ENCODE measurements at regions not wholly inside any gene's neighbourhood (a gene's known extent, or its start where the extent isn't known, plus 50 kb on each side); places are given as distances from the start of the nearest gene placed in this dataset.

DNA sequence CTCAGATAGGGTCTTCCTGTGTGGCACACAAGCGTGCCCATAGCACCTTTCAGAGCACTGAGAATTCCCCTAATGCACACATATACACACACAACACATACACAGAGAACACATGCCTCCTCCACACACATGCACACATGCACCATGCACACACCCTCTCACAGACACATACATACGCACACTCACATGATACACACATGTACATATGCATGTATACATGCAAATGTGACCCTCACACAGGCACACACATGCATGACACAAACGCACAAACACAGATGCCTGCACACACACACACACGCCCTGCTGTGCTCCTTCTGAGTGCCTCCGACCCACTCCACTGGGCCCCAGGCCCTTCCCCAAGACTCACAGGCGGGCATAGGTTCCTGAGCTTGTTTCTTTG, 251.0 kb downstream of the PTPRU start:
- Histone ChIP-seq H3K9me1 (ENCODE audit: control insufficient read depth, extremely low read depth, insufficient read depth, low read length) (no peaks in the 10 kb centered on the region), H3K4me1 (ENCODE audit: control insufficient read depth, extremely low read depth, insufficient read depth, low read length) (no peaks in the 10 kb centered on the region), H3K4me3 (ENCODE audit: control insufficient read depth in 2 of 3, extremely low read depth in 1 of 3, insufficient read depth in 2 of 3, low read depth in 1 of 3, low read length in 3 of 3) (no peak overlapping the region), H3K27me3 (ENCODE audit: control insufficient read depth, extremely low read depth, insufficient read depth, low read length) (peaks cover 8% of the 10 kb centered on the region), H3K9me3 (ENCODE audit: control insufficient read depth, low read depth, low read length) (no peaks in the 10 kb centered on the region), H3K9ac (ENCODE audit: control insufficient read depth, extremely low read depth, insufficient read depth, low read length) (no peak overlapping the region), H3K36me3 (ENCODE audit: control insufficient read depth in 2 of 2, extremely low read depth in 1 of 2, insufficient read depth in 2 of 2, low read length in 2 of 2) (no peaks in the 10 kb centered on the region), H3K79me2 (ENCODE audit: control insufficient read depth, insufficient read depth, low read length) (no peaks in the 10 kb centered on the region), H3K27ac (ENCODE audit: control insufficient read depth, insufficient read depth, low read length) (no peak overlapping the region), H2AFZ (ENCODE audit: control insufficient read depth, low read length) (no peak overlapping the region), H3K4me2 (ENCODE audit: control insufficient read depth, extremely low read depth, insufficient read depth, low read depth, low read length) (no peak overlapping the region), H4K20me1 (ENCODE audit: control insufficient read depth, extremely low read depth, insufficient read depth, low read length) (no peaks in the 10 kb centered on the region)
- dilution Hi-C loops (cut with MboI; ENCODE audit: extremely low pct_ligation_motif_present, low sequenced_read_pairs), result no loop called here
- DNase-seq (ENCODE audit: low read depth, low spot score), result no peak
- FAIRE-seq, result no peak
- TF ChIP-seq EZH2 (IDR thresholded peaks at IDR 0.05; ENCODE audit: low read length), result no peak
- TF ChIP-seq, protein P1, sequence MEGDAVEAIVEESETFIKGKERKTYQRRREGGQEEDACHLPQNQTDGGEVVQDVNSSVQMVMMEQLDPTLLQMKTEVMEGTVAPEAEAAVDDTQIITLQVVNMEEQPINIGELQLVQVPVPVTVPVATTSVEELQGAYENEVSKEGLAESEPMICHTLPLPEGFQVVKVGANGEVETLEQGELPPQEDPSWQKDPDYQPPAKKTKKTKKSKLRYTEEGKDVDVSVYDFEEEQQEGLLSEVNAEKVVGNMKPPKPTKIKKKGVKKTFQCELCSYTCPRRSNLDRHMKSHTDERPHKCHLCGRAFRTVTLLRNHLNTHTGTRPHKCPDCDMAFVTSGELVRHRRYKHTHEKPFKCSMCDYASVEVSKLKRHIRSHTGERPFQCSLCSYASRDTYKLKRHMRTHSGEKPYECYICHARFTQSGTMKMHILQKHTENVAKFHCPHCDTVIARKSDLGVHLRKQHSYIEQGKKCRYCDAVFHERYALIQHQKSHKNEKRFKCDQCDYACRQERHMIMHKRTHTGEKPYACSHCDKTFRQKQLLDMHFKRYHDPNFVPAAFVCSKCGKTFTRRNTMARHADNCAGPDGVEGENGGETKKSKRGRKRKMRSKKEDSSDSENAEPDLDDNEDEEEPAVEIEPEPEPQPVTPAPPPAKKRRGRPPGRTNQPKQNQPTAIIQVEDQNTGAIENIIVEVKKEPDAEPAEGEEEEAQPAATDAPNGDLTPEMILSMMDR (optimal IDR thresholded peaks at IDR 0.05 in 1 of 3, IDR thresholded peaks at IDR 0.05 in 1 of 3, conservative IDR thresholded peaks at IDR 0.05 in 1 of 3; ENCODE audit: extremely low read depth in 1 of 3, insufficient read depth in 2 of 3, low read length in 3 of 3), result no peak

DNA sequence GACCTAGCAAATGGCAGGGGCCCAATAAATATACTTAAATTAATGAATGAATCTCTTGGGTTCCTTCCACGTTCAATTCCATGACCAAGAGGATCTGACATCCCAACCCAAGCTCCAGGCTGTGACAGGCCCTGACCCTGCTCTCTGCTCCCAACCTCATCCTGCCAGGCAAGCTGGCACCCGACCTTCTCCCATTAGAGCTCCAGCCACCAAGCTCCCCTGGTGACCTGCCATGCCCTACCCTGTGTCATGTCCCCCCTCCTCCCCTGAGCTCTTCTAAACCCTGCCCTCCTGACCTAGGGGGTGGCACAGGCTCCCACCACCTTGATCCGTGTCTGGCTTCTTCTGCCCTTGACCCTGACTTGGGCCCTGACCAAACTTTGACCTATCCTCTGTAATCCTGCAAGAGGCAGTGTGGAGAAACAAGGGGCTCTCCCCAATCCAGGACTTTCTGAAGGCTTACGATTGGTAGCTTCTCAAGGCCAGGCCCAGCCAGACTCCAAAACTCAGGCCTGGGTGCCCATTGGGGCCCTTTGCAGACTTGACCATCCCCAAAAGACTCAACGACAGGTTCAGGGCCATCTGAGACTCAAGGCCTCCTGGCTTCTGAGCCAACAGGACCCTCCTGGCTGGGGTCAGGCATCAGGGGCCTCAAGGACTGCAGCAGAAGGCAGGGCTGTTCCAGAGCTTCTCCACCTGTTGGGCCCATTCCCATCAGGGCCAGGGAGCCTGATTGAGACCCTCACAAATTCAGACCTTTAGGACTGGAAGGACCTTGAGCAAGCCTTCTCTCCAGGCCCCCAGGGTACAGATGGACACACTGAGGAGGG, 249.0 kb downstream of the PTPRU start:
- H2AFZ ChIP-seq (ENCODE audit: control insufficient read depth, low read length), result no peak overlapping the region
- H3K36me3 ChIP-seq (ENCODE audit: control insufficient read depth in 2 of 2, extremely low read depth in 1 of 2, insufficient read depth in 2 of 2, low read length in 2 of 2), result no peaks in the 10 kb centered on the region
- H3K79me2 ChIP-seq (ENCODE audit: control insufficient read depth, insufficient read depth, low read length), result no peaks in the 10 kb centered on the region
- H3K9ac ChIP-seq (ENCODE audit: control insufficient read depth, extremely low read depth, insufficient read depth, low read length), result no peak overlapping the region
- no peak for DNase-seq (ENCODE audit: low read depth, low spot score)
- no peak overlapping the region for H3K4me3 ChIP-seq (ENCODE audit: control insufficient read depth in 2 of 3, extremely low read depth in 1 of 3, insufficient read depth in 2 of 3, low read depth in 1 of 3, low read length in 3 of 3)
- no peaks in the 10 kb centered on the region for H3K9me1 ChIP-seq (ENCODE audit: control insufficient read depth, extremely low read depth, insufficient read depth, low read length)
- H4K20me1 ChIP-seq (ENCODE audit: control insufficient read depth, extremely low read depth, insufficient read depth, low read length), result no peaks in the 10 kb centered on the region
- FAIRE-seq, result no peak
- H3K27ac ChIP-seq (ENCODE audit: control insufficient read depth, insufficient read depth, low read length), result no peak overlapping the region
- dilution Hi-C loops (cut with MboI; ENCODE audit: extremely low pct_ligation_motif_present, low sequenced_read_pairs), result no loop called here
- TF ChIP-seq, protein P1 (optimal IDR thresholded peaks at IDR 0.05 in 1 of 3, IDR thresholded peaks at IDR 0.05 in 1 of 3, conservative IDR thresholded peaks at IDR 0.05 in 1 of 3; ENCODE audit: extremely low read depth in 1 of 3, insufficient read depth in 2 of 3, low read length in 3 of 3), result no peak
- no peak for TF ChIP-seq EZH2 (IDR thresholded peaks at IDR 0.05; ENCODE audit: low read length)
- no peak overlapping the region for H3K4me2 ChIP-seq (ENCODE audit: control insufficient read depth, extremely low read depth, insufficient read depth, low read depth, low read length)
- H3K27me3 ChIP-seq (ENCODE audit: control insufficient read depth, extremely low read depth, insufficient read depth, low read length), result peaks cover 11% of the 10 kb centered on the region
- no peaks in the 10 kb centered on the region for H3K9me3 ChIP-seq (ENCODE audit: control insufficient read depth, low read depth, low read length)
- H3K4me1 ChIP-seq (ENCODE audit: control insufficient read depth, extremely low read depth, insufficient read depth, low read length), result no peaks in the 10 kb centered on the region

All from keratinocyte (primary cell).